CD4-positive, alpha-beta T cell (primary cell): ENCODE measurements at regions not wholly inside any gene's neighbourhood (a gene's known extent, or its start where the extent isn't known, plus 50 kb on each side); places are given as distances from the start of the nearest gene placed in this dataset.

Experiments used
- ATAC-seq: fragments of 200-7000 bp; cut with Tn5 transposase; one replicate; pipeline ENCODE4 v1.10.0; 2022; ENCODE audit warnings: mild to moderate bottlenecking; ENCODE audit not compliant: poor library complexity
- CTCF ChIA-PET: fragments of 350-600 bp; sonication (Branson Sonifier 250); formaldehyde crosslinking; loops from one replicate; lab custom pipeline; 2021; ENCODE audit warnings: antibody characterized with exemption, inconsistent platforms; lab: Charles Lee
- POLR2A ChIA-PET: fragments of 350-600 bp; sonication (Branson Sonifier 250); formaldehyde crosslinking; loops from one replicate; lab custom pipeline; 2021; ENCODE audit warnings: antibody characterized with exemption, inconsistent platforms; lab: Charles Lee
- DNase-seq, 14 experiments: peaks; one replicate each; pipeline ENCODE4 v3.0.0-alpha.2; 2013 to 2020; ENCODE audit warnings: mixed read lengths in 2 of 14
- H3K27ac ChIP-seq, 2 donors: one replicate each; pipeline versions ENCODE4 v1.5.1 to v1.7.0; 2013; ENCODE audit warnings: low read length in 2 of 2, low read depth in 1 of 2, mild to moderate bottlenecking in 1 of 2
- H3K27me3 ChIP-seq, 2 experiments: 1 replicate in 1 of 2; 2 replicates in 1 of 2; pipeline versions ENCODE4 v1.6.1 to v1.7.0; 2013; ENCODE audit warnings: low read length in 2 of 2, control low read depth in 1 of 2, mild to moderate bottlenecking in 1 of 2, moderate library complexity in 1 of 2; ENCODE audit not compliant: insufficient read depth in 2 of 2, control insufficient read depth in 1 of 2
- H3K36me3 ChIP-seq: one replicate; pipeline ENCODE4 v1.6.1; 2013; ENCODE audit warnings: low read length, control low read depth; ENCODE audit not compliant: insufficient read depth
- H3K4me1 ChIP-seq: one replicate; pipeline ENCODE4 v1.6.1; 2013; ENCODE audit warnings: low read length, control low read depth; ENCODE audit not compliant: insufficient read depth
- H3K4me3 ChIP-seq: one replicate; pipeline ENCODE4 v1.5.1; 2013; ENCODE audit warnings: mild to moderate bottlenecking, low read length, moderate library complexity
- H3K9me3 ChIP-seq, 2 experiments: 1 replicate in 1 of 2; 2 replicates in 1 of 2; pipeline versions ENCODE4 v1.6.1 to v1.7.0; 2013; ENCODE audit warnings: low read length in 2 of 2, mild to moderate bottlenecking in 2 of 2, control low read depth in 1 of 2, moderate library complexity in 1 of 2; ENCODE audit not compliant: control insufficient read depth in 1 of 2, insufficient read depth in 1 of 2
- H3K27ac Mint-ChIP-seq: one replicate; pipeline ENCODE4 v1.8.0; 2020; ENCODE audit warnings: mixed read lengths
- H3K27me3 Mint-ChIP-seq: one replicate; pipeline ENCODE4 v1.8.0; 2021; ENCODE audit warnings: mixed read lengths
- H3K36me3 Mint-ChIP-seq: one replicate; pipeline ENCODE4 v1.8.0; 2021; ENCODE audit warnings: low read depth, mixed read lengths
- H3K4me1 Mint-ChIP-seq: one replicate; pipeline ENCODE4 v1.8.0; 2021; ENCODE audit warnings: low read depth, mixed read lengths
- H3K4me3 Mint-ChIP-seq: one replicate; pipeline ENCODE4 v1.8.0; 2020; ENCODE audit warnings: mild to moderate bottlenecking, mixed read lengths
- H3K9me3 Mint-ChIP-seq: one replicate; pipeline ENCODE4 v1.8.0; 2020; ENCODE audit warnings: mixed read lengths
- intact Hi-C, 2 experiments: fragments of 100-400 bp; cut with DNase I in 1 of 2; cut with micrococcal nuclease in 1 of 2; formaldehyde crosslinking; loops; one replicate each; pipeline versions ENCODE4 v1.15.1 to v1.9.0; 2023 to 2025; cut with DNase I, micrococcal nuclease
- TF ChIP-seq, protein P1 (sequence below): fragments of 200-600 bp; IDR thresholded peaks from one replicate; pipeline ENCODE4 v1.8.0; 2022; ENCODE audit warnings: antibody characterized with exemption, mild to moderate bottlenecking

DNA sequence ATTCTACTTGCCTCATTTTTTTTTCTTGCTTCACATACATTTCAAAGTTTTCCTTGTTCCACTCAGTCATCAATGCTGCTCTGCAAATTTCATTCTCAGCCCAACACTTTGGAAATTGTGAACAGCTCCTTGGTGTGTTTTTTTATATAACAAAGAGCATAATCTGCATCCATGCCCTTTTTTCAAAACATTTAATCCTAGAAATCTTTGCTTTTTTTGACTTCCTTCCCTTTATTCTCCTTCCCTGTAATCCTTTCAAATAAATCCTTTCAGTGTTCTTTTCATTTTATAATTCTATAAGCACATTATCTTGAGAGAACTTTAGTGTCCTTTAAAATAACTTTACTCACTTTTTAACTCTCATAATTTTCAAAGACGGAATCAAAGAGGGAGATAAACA lies 1150.8 kb downstream of the SI start:
- TF ChIP-seq, protein P1, sequence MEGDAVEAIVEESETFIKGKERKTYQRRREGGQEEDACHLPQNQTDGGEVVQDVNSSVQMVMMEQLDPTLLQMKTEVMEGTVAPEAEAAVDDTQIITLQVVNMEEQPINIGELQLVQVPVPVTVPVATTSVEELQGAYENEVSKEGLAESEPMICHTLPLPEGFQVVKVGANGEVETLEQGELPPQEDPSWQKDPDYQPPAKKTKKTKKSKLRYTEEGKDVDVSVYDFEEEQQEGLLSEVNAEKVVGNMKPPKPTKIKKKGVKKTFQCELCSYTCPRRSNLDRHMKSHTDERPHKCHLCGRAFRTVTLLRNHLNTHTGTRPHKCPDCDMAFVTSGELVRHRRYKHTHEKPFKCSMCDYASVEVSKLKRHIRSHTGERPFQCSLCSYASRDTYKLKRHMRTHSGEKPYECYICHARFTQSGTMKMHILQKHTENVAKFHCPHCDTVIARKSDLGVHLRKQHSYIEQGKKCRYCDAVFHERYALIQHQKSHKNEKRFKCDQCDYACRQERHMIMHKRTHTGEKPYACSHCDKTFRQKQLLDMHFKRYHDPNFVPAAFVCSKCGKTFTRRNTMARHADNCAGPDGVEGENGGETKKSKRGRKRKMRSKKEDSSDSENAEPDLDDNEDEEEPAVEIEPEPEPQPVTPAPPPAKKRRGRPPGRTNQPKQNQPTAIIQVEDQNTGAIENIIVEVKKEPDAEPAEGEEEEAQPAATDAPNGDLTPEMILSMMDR, result no peak
- Histone ChIP-seq H3K27me3 (no peaks in the 10 kb centered on the region), H3K9me3 (no peaks in the 10 kb centered on the region), H3K4me1 (no peaks in the 10 kb centered on the region), H3K36me3 (no peaks in the 10 kb centered on the region), H3K4me3 (no peak overlapping the region), H3K27ac (no peak overlapping the region)
- Mint-ChIP-seq H3K36me3 (no peaks in the 10 kb centered on the region), H3K4me1 (no peaks in the 10 kb centered on the region), H3K27ac (no peak overlapping the region), H3K27me3 (no peaks in the 10 kb centered on the region), H3K4me3 (no peak overlapping the region), H3K9me3 (peaks cover 5% of the 10 kb centered on the region)
- intact Hi-C loops, result no loop called here
- ChIA-PET CTCF (no interaction called here), POLR2A (no interaction called here)
- DNase-seq, result no peak
- no peak for ATAC-seq

- Histone ChIP-seq H3K4me3 (no peak overlapping the region), H3K9me3 (no peaks in the 10 kb centered on the region), H3K27me3 (no peaks in the 10 kb centered on the region), H3K36me3 (no peaks in the 10 kb centered on the region), H3K4me1 (no peaks in the 10 kb centered on the region), H3K27ac (no peak overlapping the region)
- H3K4me1 Mint-ChIP-seq, result no peaks in the 10 kb centered on the region
- ATAC-seq, result no peak
- intact Hi-C loops, result no loop called here
- ChIA-PET POLR2A (no interaction called here), CTCF (no interaction called here)
- H3K27ac Mint-ChIP-seq, result no peak overlapping the region
- DNase-seq, result no peak
- H3K36me3 Mint-ChIP-seq, result no peaks in the 10 kb centered on the region
- H3K4me3 Mint-ChIP-seq, result no peak overlapping the region
- H3K27me3 Mint-ChIP-seq, result no peaks in the 10 kb centered on the region
- TF ChIP-seq, protein P1, result no peak
- peaks cover 5% of the 10 kb centered on the region for H3K9me3 Mint-ChIP-seq
These were observed 1153.7 kb downstream of the SI start for GRCh38 chr3:163924600-163924999.

DNA sequence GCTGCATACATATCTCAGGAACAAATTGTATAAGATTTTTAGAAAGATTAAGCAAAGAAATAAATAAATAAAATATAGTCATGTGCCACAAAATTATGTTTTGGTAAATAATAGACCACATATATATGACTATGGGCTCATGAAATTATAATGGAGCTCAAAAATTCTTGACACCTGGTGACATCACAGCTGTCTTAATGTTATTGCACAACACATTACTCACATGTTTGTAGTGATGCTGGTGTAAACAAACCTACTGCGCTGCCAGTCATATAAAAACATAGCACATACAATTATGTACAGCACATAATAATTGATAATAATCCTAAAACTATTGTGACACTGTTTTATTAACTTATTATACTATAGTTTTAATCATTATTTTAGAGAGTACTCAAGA lies 1159.1 kb downstream of the SI start:
- CTCF ChIA-PET, result no interaction called here
- Histone ChIP-seq H3K9me3 (peaks cover 0 to 4% of the 10 kb centered on the region in 2 experiments), H3K27ac (no peak overlapping the region), H3K36me3 (no peaks in the 10 kb centered on the region), H3K4me1 (no peaks in the 10 kb centered on the region), H3K4me3 (no peak overlapping the region), H3K27me3 (no peaks in the 10 kb centered on the region)
- H3K27ac Mint-ChIP-seq, result no peak overlapping the region
- no peaks in the 10 kb centered on the region for H3K36me3 Mint-ChIP-seq
- TF ChIP-seq, protein P1, result no peak
- H3K4me1 Mint-ChIP-seq, result no peaks in the 10 kb centered on the region
- intact Hi-C loops, result no loop called here
- H3K9me3 Mint-ChIP-seq, result no peaks in the 10 kb centered on the region
- H3K27me3 Mint-ChIP-seq, result no peaks in the 10 kb centered on the region
- no peak for DNase-seq
- no peak overlapping the region for H3K4me3 Mint-ChIP-seq
- POLR2A ChIA-PET, result no interaction called here
- ATAC-seq, result no peak
